Thyroid gland (tissue), 4 donors: ENCODE measurements at regions not wholly inside any gene's neighbourhood (a gene's known extent, or its start where the extent isn't known, plus 50 kb on each side); places are given as distances from the start of the nearest gene placed in this dataset.

ENCODE experiments used
- POLR2A ChIP-seq, 2 donors: fragments of 450-650 bp; IDR thresholded peaks; one replicate each; pipeline ENCODE4 v1.6.1; 2017; ENCODE audit warnings: antibody characterized with exemption in 2 of 2, mild to moderate bottlenecking in 2 of 2, moderate library complexity in 1 of 2
- TF ChIP-seq, protein P1 (sequence below), 6 experiments: fragments of 200-600 bp in 3 of 6; fragments of 450-650 bp in 3 of 6; sonication (generic) in 3 of 6; IDR thresholded peaks; one replicate each; pipeline ENCODE4 v1.5.1; 2016 to 2019; ENCODE audit warnings: antibody characterized with exemption in 6 of 6, mild to moderate bottlenecking in 2 of 6, inconsistent platforms in 1 of 6, moderate library complexity in 1 of 6

GRCh38 chr20:55211481-55211880 lies 736.1 kb downstream of the DOK5 start:
- TF ChIP-seq, protein P1, sequence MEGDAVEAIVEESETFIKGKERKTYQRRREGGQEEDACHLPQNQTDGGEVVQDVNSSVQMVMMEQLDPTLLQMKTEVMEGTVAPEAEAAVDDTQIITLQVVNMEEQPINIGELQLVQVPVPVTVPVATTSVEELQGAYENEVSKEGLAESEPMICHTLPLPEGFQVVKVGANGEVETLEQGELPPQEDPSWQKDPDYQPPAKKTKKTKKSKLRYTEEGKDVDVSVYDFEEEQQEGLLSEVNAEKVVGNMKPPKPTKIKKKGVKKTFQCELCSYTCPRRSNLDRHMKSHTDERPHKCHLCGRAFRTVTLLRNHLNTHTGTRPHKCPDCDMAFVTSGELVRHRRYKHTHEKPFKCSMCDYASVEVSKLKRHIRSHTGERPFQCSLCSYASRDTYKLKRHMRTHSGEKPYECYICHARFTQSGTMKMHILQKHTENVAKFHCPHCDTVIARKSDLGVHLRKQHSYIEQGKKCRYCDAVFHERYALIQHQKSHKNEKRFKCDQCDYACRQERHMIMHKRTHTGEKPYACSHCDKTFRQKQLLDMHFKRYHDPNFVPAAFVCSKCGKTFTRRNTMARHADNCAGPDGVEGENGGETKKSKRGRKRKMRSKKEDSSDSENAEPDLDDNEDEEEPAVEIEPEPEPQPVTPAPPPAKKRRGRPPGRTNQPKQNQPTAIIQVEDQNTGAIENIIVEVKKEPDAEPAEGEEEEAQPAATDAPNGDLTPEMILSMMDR (IDR thresholded peaks at IDR 0.05), result no peak
- no peak for TF ChIP-seq POLR2A (IDR thresholded peaks at IDR 0.05)
